Cardiac fibroblast (primary cell): ENCODE measurements at regions not wholly inside any gene's neighbourhood (a gene's known extent, or its start where the extent isn't known, plus 50 kb on each side); places are given as distances from the start of the nearest gene placed in this dataset.

ENCODE experiments used
- DNase-seq, 2 donors: peaks; one replicate each; pipeline versions ENCODE4 v3.0.0 to v3.0.0-alpha.2; 2010; ENCODE audit warnings: low read depth in 2 of 2
- H3K4me3 ChIP-seq, 2 donors: replicated peaks in 1 of 2; 1 replicate in 1 of 2; 2 replicates in 1 of 2; pipeline ENCODE4 v1.5.1; 2011; ENCODE audit warnings: low read depth in 2 of 2, low read length in 2 of 2, mild to moderate bottlenecking in 2 of 2, moderate library complexity in 1 of 2
- CTCF ChIP-seq: IDR thresholded peaks from one replicate; pipeline ENCODE4 v1.5.1; 2011; ENCODE audit warnings: low read depth, mild to moderate bottlenecking, low read length, inconsistent platforms

- no peak overlapping the region for H3K4me3 ChIP-seq
- no peak for TF ChIP-seq CTCF
- peak; percentile 87 to 93 for DNase-seq
Observed at GRCh38 chr12:116370004-116370404, 92.5 kb upstream of the MED13L start.

- TF ChIP-seq CTCF: no peak
- DNase-seq: no peak
- H3K4me3 ChIP-seq: no peak overlapping the region
Observed at GRCh38 chr12:116370886-116371580, 93.5 kb upstream of the MED13L start.

GRCh38 chr12:116372815-116373214 is 95.3 kb upstream of the MED13L start:
- no peak for TF ChIP-seq CTCF
- peak; percentile 40 to 48 for DNase-seq
- no peak overlapping the region for H3K4me3 ChIP-seq

GRCh38 chr12:116373572-116374206 is 96.2 kb upstream of the MED13L start:
- no peak for DNase-seq
- no peak overlapping the region for H3K4me3 ChIP-seq
- no peak for TF ChIP-seq CTCF

GRCh38 chr12:116374207-116374606 is 96.7 kb upstream of the MED13L start:
- no peak for DNase-seq
- TF ChIP-seq CTCF: no peak
- no peak overlapping the region for H3K4me3 ChIP-seq

GRCh38 chr12:116375278-116375842 is 97.9 kb upstream of the MED13L start:
- no peak for TF ChIP-seq CTCF
- no peak for DNase-seq
- H3K4me3 ChIP-seq: no peak overlapping the region
